NCI-H1930 (cell line): ENCODE measurements at regions not wholly inside any gene's neighbourhood (a gene's known extent, or its start where the extent isn't known, plus 50 kb on each side); places are given as distances from the start of the nearest gene placed in this dataset.
"Not testable (repeated sequence)": the region's sequence is repeated elsewhere in the genome, so short reads cannot be mapped to it uniquely, and the experiment has no call there.

Experiments used
- DNase-seq, 2 experiments: peaks; one replicate each; lab custom pipeline; 2025; lab: John Stamatoyannopoulos, UW

DNA sequence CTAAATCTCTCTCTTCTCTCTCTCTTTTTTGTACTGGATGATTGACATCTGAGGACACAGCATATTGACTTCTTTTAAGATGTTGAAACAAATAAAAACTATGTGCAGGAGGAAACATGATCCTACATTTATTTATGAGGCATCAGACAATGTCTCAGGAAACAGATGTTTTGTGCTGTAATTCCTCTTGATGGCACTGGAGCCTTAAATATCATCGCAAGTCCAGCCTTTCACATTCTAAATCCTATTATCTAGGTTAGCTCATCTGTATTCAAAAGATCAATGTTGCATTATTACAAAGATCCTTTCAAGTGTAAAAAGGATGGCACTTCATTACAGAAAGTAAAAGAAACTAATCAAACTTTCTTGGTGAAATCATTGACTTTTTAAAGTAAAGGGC is 63.9 kb downstream of the MAT2B start:
- DNase-seq, result no peak

DNA sequence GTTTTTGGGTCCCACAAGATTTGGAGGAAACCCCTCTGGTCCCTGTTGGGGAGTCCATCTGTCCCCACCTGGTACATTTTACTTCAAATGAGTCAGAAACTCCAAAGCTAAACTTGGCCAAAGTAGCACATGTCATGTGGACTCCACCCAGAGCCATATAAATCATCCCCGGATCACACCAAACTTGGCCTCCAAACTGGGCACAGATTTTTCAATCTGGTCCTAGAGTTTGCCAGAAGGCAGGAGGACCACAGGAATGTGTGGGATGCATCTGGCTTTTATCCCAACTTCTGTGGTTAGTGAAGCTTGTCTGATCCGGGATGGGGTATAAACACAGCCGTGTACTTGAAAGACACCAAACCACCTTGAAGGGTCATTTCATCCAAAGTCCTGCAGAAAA is 66.3 kb downstream of the MAT2B start:
- no peak for DNase-seq

DNA sequence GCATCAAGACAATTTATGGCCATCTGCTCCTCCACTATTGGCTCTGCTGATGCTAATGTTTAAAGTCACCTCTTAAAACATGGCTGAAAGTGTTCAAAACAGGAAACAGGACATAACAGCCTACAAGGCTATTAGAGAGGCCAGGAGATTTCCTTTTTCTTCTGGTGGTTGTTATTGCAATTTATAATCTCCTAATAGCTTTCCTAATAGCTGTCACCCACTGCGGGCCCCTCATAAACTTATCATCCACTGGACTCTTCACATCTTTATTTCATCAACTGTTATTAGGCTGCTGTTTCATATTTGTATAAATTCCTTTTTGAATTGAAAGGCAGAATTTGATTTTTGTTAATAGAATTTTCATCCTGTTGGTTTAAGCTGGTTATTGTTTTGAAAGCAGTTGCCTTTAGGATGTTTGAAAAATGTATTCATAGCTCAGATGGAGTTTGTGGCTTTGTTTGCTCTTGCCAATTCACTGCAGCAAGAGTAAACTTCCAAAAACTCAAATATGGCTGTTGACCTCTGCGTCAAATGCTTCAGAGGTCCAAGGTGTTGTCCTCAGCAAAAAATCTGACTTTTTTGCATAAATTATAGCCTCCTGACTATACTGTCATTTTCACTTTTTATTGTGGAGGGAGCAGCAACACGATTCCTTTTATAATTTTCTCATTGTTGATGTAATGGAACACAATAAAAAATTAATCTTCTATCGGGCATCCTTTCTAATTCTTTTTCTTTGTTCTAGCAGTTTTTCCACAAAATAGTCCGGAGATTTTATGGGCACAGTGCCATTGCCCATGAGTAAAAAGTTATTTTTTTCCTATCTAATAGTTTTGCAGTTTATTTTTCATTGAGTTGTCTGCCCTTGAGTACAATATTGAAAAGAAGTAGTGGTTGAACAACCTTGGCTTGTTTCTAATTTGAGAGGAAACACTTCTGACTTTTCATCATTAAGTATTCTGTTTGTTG is 69.3 kb downstream of the MAT2B start:
- no peak for DNase-seq

DNA sequence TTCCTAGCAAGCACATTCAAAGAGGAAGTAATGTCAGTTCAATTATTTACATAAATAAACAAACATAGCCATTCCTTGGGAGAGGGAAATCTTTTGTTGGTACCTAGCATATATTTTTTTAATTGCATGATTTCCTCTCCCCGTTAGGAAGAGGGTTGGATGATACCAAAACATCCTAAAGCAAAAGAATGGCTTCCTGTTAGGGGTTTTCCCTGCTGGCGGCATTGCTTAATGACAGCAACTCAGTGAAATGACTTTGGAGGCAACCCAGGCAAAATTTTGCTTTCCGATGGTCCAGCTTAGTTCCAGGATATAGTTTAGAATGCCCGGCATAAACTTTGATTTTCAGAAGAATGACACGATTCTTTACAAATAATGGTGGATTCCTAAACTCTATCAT is 73.2 kb downstream of the MAT2B start:
- DNase-seq, result no peak

DNA sequence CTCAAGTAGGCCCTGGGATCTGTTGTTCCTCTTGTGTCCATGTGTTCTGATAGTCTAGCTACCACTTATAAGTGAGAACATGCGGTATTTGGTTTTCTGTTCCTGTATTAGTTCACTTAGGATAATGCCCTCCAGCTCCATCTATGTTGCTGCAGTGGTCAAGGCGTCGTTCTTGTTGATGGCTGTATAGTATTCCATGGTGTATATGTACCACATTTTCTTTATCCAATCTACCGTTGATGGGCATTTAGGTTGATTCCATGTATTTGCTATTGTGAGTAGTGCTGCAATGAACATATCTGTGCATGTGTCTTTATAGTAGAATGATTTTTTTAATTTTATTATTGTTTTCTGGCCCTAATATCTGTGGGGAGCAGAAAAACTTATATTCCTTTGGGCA is 74.3 kb downstream of the MAT2B start:
- DNase-seq, result no peak

DNA sequence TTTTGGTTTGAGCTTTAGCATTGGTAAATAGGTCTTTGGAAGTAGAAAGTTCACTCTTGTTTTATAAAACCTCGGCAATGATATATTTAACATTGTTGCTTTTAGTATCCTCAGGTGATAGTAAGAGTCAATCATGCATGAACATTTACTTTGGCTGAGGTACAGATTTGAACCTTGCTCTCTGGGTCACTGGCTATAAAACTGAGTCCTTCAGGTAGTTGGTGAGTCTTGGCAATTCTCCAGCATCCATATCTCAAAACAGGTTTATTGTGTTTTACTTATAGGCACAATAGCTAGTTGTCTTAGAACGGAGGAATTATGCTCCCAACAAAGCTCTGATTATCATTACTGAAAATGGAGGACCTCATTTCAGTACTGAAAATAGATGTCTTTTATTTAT is 75.1 kb downstream of the MAT2B start:
- no peak for DNase-seq

DNA sequence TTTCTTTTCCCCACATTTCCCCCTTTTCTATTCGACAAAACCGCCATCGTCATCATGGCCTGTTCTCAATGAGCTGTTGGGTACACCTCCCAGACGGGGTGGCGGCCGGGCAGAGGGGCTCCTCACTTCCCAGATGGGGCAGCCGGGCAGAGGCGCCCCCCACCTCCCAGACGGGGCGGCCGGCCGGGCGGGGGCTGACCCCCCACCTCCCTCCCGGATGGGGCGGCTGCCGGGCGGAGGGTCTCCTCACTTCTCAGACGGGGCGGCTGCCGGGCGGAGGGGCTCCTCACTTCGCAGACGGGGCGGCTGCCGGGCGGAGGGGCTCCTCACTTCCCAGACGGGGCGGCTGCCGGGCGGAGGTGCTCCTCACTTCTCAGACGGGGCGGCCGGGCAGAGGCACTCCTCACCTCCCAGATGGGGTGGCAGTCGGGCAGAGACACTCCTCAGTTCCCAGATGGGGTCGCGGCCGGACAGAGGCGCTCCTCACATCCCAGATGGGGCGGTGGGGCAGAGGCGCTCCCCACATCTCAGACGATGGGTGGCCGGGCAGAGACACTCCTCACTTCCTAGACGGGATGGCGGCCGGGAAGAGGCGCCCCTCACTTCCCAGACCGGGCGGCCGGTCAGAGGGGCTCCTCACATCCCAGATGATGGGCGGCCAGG is 78.2 kb downstream of the MAT2B start:
- not testable (repeated sequence) for DNase-seq

DNA sequence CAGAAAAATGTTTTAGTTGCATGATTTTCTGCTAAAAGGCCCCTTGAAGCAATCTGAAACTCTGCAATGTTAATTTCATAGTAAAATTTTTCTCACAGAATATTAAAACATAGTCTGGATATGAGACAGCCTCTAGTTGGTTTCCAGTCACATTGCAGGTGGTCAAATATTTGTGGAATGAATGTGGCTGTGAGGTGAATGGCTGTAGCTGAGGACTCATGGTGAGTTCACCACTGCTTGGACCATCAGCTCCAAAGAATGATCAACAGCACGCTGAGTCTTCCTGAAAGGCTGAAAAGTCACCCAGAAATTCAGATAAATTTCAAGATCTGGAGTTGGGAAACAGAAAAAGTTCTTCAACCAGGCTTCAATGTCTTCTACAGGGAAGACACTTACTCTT is 79.8 kb downstream of the MAT2B start:
- no peak for DNase-seq

DNA sequence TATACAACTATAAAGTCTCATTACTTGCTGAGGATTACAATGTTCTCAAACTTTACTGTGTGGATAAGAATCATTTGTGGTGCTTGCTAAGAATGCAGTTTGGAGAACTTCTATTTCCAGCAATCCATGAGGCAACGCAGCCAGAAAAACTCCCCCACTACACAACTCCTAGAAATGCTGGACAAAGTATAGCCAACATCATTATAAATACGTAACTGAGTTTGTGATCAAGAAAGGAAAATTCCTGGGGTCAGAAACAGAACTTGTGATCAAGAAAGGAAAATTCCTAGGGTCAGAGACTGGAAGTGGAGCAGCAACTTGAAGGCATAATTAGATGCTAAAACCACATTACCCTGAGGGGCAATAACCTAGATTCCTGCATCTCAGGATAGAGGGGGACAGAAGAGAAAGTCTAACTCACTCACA is 81.1 kb downstream of the MAT2B start:
- no peak for DNase-seq

DNA sequence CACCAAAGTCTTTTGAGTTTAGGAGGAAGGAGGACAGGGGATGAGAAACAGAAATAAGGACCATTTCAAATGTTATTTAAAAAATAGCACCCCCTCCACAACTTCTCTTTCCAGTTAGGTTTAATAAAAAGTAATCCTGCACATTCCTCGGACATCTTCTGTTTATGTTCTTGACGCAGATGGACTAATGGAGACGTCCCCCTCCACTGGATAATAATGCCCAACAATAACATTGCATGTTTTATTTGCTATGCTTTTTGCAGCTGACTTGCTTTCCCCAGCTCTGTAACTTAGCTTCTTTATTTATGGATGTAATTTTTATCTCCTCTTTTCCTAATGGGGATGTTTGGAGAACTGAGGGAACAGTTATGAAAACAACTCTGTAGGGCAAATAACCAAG is 89.5 kb downstream of the MAT2B start:
- DNase-seq, result no peak

DNA sequence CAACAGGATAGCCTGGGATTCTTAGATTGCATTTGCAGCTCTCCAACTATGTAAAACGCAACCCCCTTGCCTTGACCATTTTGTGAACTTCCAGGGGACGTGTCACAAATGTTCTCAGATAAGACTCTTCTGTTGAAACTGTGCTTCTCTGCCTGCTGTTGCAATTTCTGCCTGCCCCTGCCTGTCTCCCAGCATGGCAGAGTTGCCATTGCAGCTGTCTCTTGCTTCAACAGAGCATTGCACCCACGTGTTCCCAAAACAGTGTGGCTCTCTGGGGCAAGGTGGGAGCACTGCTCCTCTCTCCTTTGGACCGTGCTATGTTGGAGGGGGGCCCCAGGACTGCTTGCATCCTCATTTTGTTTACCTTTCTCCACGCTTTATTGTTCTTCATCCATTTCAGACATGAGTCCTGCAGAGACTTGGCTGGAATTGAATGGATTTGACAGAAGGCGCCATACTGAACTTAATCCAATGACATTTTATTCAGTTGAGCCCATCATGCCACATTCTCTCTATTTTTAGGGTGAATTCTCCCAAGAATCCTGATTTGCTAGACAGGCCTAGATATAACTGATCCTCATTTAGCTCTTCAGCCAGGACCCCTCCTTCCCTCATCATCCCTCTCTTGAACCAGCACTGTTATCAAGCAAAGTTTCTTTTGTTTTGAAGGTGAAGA is 90.7 kb downstream of the MAT2B start:
- no peak for DNase-seq

DNA sequence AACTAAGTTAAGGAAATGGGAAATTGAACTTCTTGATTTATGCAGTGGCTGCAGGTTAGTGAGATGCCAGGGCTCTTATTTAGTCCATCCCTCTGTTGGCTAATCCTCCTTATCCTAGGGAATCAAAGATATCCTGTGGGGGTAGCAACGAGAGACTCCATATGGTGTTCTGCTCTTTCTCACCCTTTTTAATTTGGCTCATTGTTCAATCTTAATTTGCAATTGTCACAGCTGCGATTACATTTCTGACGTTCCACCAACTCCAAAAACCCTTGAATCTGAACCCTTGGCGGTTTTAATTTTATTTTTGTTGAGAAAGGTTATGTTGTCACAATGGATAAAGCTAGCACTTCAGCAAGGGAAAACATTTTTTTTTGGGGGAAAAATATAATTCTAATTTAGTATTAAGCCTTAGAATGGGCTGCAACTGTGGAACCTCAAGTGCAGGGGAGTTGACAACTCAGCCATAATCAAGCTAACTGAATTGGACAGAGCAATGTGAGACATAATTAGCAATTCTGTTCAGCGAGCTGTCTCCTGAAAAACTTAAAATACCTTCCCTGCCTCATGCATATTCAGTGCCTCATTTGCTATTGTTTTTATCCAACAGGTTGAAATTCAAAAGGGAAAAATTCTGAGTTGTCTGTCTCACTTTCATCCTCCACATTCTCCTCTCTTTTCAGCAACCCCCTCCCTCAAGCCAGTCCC is 91.3 kb downstream of the MAT2B start:
- no peak for DNase-seq

DNA sequence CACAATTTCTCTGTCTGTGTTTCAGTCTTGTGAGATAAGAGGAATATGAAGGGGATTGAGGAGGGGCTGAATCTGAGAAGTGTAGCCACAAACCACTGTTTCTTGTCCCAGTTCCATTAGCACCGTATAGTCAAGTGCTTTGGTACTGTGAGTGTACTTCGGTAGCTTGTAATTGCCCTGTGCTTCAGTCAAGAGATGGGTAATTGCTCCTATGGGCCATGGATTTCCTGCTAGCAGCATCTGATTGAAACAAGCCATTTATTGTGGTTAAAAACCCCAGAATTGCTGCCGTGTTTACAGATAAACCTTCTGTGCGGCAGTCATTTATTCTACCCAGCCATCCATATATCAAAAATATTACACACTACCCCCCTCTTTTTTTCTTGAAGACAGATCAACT is 98.6 kb downstream of the MAT2B start:
- DNase-seq, result no peak

DNA sequence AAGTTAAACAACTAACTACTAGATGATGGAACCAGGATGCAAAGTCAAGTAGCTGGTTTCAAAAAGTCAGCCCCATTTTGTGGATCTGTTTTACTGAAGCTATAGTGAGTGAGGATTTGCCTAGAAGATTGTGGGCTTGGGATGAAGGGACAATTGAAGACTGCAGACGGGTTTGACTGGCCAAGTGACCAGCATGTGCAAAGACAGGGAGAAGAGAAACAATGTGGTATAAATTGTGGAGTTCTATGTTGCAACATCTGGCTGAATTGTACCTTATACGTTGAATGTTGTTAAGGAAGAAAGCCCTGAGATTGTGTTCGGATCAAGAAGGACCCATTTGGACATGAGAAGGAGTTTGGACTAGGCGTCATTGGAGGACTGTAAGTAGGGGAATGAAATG is 101.8 kb downstream of the MAT2B start:
- DNase-seq, result no peak

DNA sequence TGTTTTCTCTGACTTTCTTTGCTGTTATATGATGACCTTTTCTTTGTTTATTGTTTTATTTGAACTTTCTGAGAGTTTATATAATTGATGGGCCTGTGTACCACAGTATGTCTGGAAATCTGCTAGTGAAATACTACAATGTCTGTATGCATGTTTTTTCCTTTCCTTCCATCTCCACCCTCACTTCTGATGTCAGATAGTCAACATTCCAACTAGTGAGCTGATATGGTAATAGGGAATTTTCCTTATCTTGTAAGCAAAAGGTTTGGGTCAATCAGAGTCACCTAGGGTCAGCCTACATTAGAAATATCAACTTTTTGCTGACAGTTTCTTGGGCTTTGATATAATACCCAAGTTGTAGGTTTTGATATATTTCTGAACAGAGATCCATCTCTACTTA is 103.2 kb downstream of the MAT2B start:
- no peak for DNase-seq

DNA sequence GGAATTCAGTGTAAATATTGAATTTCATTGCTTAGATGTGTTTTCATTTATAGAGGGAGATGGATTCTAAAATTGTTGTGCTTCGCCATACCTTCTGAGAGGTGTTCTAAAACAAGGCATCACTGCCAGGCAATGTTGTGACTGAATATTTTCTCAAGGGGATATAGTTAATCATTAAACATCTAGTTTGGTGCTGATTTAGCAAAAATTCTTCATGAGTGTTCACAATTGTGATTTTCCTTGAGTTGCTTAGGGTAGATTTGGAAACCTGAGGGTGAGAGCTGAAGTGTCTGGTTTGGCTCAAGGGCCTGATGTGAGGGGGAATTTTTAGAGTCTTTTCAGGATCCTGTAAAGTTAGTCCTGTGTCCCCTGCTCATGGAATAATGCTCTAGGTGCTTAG is 104.5 kb downstream of the MAT2B start:
- DNase-seq, result no peak

DNA sequence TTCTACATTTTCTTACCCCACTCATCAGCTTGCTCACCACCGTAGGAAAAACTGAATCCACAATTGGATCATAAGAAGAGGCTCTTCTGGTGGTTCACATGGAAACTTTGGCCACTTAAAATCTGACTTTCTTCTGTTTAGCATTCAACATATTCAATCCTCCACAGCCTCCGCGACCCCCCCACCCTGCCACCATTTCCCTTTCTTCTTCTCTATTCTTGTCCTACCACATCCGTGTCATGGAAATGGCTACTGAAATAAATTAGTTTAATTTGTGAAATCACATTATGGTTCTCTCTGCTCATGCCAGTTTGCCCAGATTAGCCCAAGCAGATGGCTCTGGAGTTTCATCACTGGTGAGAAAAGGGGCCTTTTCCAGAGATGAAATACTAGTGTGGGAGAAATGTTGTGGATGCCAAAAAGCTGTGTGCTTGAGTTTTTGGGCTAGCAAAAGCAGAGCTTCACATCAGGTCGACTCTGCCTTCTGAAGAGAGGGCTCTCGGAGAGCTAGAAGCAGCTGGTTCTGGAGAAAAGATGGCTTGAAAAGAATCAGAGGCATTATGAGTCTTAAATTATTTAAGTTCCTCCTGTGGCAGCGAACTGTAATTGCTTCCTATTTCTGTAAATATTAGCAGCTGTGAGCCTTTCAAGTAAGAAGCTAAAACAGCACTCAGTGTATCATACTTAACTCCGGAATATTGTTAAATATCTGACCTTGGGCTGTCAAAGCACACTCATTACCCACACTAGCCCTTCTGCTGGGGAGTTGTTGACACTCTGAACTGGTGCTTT is 107.1 kb downstream of the MAT2B start:
- no peak for DNase-seq

DNA sequence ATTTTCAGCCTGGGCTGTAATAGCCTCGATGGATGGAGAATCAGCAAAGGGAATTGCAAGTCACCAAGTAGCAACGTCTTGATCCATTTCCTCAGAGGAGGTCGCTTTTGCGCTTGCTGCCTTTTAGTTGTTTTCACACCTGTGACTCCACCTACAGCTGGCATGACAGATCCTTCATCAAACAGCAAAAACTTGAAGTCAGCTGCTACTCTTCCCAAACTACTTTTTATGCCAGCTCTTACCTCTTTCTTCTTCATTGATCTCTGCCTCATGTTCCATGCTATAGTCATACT is 107.7 kb downstream of the MAT2B start:
- DNase-seq, result no peak

DNA sequence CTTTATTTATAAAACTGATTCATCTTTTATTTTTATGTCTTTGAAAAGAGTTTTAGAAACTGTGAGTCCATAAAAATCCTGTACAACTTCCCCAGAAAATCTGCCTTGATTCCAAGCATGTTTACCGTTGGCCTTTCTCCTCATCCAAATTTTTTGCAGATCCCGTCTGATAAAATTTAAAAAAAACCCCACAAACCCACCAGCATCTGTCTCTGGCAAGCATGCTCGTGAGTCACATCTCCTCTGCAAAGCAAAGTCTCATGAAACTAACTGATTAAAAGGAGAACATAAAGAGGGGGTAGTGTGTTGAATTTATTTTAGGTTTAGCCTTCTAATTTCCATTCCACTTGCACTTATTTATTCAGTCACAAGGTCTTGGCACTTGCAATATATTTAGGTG is 109.4 kb downstream of the MAT2B start:
- DNase-seq, result no peak

DNA sequence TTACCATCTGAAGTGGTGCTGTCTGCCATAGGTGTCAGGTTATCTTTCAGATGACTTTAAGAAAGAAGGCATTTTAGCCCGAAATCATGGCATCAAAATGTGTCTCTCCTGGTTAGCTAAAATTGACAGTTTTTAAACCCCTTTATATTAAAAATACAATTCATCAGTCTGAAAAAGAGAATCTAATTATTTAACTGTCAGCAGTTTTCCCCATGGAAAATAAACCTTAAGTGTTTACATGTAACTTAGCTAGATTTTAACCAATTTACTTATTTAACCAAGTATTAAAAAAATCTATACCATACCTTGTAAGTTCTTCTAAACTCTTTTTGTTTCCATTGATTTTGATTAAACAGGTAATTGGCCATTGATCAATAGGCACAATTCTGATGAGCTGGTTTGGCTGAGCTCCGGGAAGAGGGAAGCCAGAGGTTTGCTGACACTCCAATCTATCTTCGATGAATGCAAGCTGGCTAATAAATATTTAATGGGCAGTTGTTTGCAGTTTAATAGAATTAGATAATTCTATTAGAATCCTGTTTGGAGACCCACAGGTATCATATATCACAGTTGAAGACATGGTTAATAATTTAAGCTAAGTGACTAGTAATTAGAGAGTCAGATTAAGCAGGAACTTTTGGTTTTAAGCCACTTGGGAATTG is 114.0 kb downstream of the MAT2B start:
- DNase-seq, result no peak

DNA sequence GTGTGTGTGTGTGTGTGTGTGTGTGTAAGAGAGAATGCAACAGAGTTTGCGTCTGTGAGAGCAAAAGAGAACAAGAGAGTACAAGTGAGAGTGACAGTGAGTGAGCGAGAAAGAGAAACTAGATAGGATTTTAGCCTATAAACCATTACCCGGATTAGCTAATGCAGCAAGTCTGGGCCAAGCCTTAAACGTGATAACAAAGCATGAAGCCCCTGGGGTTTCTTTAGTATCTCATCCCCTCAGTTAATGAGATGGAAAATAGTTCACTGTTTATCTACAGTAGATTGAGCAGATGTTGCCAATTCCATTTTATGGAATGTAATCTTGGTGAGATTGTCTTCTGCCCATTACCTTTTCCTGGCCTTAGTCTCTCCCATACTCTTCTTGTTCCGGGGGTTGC is 114.5 kb downstream of the MAT2B start:
- no peak for DNase-seq
